HL-60 (cell line): ENCODE measurements at regions not wholly inside any gene's neighbourhood (a gene's known extent, or its start where the extent isn't known, plus 50 kb on each side); places are given as distances from the start of the nearest gene placed in this dataset.

ENCODE experiments used
- DNase-seq, 2 experiments: peaks; one replicate each; pipeline ENCODE4 v3.0.0-alpha.2; 2010 to 2020; ENCODE audit warnings: low read depth in 1 of 2, low spot score in 1 of 2
- H3K27ac ChIP-seq: fragments of 250-450 bp; sonication (Bioruptor Pico); replicated peaks from 2 replicates; pipeline ENCODE4 v1.5.1; 2020; ENCODE audit warnings: mild to moderate bottlenecking, moderate library complexity
- H3K27me3 ChIP-seq: fragments of 250-450 bp; sonication (Bioruptor Pico); 2 replicates; pipeline ENCODE4 v1.5.1; 2021; ENCODE audit warnings: mild to moderate bottlenecking, moderate library complexity; ENCODE audit not compliant: insufficient read depth, poor library complexity, severe bottlenecking
- H3K4me3 ChIP-seq: replicated peaks from 2 replicates; pipeline ENCODE4 v1.5.1; 2011; ENCODE audit warnings: mild to moderate bottlenecking, control low read depth, low read length; ENCODE audit not compliant: insufficient read depth
- GABPA ChIP-seq: IDR thresholded peaks from 2 replicates; pipeline ENCODE4 v1.6.1; 2012; ENCODE audit warnings: low read depth
- POLR2AphosphoS5 ChIP-seq: IDR thresholded peaks from 2 replicates; pipeline ENCODE4 v1.6.1; 2012; ENCODE audit warnings: low read depth
- SPI1 ChIP-seq: IDR thresholded peaks from 2 replicates; pipeline ENCODE4 v1.6.1; 2012; ENCODE audit warnings: low read depth, mild to moderate bottlenecking, borderline replicate concordance
- TF ChIP-seq, protein P1 (sequence below): IDR thresholded peaks from 2 replicates; pipeline ENCODE4 v1.6.1; 2012; ENCODE audit warnings: low read depth; ENCODE audit not compliant: insufficient replicate concordance
- TF ChIP-seq, protein P2 (sequence below): IDR thresholded peaks from one replicate; pipeline ENCODE4 v1.5.1; 2011; ENCODE audit warnings: low read length, control low read depth, inconsistent platforms; ENCODE audit not compliant: insufficient read depth

DNA sequence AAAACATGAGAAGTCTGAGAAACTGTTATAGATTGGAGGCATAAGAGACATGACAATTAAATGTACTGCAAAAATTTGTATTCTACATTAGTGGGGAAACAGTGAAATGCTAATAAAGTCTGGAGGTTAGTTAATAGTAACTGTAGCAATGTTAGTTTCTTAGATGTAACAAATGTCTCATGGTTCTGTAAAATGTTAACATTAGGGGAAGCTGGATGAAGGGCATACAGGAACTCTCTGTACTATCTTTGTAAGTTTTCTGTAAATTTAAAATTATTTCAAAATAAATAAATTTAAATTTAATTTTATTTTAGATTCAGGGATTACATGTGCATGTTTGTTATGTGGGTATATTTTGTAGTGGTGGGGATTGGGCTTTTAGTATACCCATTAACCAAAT is 70.0 kb upstream of the IRX6 start:
- TF ChIP-seq, protein P1, sequence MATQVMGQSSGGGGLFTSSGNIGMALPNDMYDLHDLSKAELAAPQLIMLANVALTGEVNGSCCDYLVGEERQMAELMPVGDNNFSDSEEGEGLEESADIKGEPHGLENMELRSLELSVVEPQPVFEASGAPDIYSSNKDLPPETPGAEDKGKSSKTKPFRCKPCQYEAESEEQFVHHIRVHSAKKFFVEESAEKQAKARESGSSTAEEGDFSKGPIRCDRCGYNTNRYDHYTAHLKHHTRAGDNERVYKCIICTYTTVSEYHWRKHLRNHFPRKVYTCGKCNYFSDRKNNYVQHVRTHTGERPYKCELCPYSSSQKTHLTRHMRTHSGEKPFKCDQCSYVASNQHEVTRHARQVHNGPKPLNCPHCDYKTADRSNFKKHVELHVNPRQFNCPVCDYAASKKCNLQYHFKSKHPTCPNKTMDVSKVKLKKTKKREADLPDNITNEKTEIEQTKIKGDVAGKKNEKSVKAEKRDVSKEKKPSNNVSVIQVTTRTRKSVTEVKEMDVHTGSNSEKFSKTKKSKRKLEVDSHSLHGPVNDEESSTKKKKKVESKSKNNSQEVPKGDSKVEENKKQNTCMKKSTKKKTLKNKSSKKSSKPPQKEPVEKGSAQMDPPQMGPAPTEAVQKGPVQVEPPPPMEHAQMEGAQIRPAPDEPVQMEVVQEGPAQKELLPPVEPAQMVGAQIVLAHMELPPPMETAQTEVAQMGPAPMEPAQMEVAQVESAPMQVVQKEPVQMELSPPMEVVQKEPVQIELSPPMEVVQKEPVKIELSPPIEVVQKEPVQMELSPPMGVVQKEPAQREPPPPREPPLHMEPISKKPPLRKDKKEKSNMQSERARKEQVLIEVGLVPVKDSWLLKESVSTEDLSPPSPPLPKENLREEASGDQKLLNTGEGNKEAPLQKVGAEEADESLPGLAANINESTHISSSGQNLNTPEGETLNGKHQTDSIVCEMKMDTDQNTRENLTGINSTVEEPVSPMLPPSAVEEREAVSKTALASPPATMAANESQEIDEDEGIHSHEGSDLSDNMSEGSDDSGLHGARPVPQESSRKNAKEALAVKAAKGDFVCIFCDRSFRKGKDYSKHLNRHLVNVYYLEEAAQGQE, result no peak
- no peak for TF ChIP-seq GABPA
- no peak for TF ChIP-seq POLR2AphosphoS5
- TF ChIP-seq, protein P2, sequence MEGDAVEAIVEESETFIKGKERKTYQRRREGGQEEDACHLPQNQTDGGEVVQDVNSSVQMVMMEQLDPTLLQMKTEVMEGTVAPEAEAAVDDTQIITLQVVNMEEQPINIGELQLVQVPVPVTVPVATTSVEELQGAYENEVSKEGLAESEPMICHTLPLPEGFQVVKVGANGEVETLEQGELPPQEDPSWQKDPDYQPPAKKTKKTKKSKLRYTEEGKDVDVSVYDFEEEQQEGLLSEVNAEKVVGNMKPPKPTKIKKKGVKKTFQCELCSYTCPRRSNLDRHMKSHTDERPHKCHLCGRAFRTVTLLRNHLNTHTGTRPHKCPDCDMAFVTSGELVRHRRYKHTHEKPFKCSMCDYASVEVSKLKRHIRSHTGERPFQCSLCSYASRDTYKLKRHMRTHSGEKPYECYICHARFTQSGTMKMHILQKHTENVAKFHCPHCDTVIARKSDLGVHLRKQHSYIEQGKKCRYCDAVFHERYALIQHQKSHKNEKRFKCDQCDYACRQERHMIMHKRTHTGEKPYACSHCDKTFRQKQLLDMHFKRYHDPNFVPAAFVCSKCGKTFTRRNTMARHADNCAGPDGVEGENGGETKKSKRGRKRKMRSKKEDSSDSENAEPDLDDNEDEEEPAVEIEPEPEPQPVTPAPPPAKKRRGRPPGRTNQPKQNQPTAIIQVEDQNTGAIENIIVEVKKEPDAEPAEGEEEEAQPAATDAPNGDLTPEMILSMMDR, result no peak
- no peak for DNase-seq
- Histone ChIP-seq H3K27ac (no peak overlapping the region), H3K27me3 (no peaks in the 10 kb centered on the region), H3K4me3 (no peak overlapping the region)

DNA sequence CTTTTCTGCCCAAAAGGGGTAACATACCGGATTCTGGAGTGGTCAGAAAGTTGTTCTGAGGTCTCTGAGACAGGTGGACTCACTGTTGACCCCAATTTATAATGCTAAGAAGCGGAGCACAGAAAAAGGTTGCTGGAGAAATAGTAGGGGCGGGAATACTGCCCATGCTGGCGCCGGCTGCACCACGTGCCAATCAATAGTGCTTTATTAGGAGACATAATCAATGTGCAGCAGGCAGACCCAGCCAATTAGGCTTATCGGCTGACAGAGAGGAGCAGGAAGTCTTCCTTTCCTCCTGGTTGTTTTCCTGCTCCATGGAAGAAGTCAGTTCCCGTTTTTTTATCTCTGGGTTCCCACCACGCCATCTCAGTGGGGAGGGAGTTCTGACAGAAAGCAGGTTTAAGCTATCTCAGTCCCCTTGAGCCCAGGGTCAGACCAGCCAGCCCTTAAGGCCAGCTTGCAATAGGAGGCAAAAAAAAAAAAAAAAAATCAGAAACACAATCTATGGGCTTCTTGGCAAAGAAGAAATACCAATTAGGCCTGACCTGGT is 68.2 kb upstream of the IRX6 start:
- DNase-seq, result no peak
- Histone ChIP-seq H3K4me3 (no peak overlapping the region), H3K27ac (no peak overlapping the region), H3K27me3 (no peaks in the 10 kb centered on the region)
- TF ChIP-seq, protein P1, result no peak
- no peak for TF ChIP-seq SPI1
- TF ChIP-seq, protein P2, result no peak
- TF ChIP-seq GABPA, result no peak
- no peak for TF ChIP-seq POLR2AphosphoS5

DNA sequence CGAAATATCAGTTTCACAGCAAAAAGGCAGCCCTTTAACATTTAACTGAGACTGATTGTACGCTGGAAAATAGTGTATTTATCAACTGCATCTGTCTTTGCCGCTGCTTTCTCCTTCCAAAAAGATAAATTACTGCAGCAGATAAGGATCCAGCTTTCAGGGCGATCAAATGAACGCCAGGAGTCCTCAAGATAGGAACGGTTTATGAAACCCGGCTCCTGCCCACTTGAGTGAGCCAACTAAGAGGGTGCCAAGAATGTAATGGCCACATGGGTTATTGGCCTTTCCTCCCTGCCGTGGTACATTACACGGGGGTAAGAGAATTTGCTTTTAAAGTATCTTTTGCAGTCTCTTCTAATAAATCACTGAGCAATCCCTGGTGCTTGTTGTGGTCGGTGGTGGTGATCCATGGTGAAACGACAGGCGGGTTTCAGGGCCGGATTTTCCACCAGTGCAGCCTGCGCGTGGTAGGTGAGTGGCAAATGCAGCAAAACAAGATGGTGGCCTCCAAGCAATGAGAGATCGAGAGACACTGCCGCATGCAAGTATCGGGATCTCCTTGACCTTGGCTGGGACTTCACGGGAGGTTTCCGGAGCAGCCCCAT is 67.5 kb upstream of the IRX6 start:
- no peak for DNase-seq
- no peak overlapping the region for H3K27ac ChIP-seq
- TF ChIP-seq POLR2AphosphoS5 (no peak), GABPA (no peak), SPI1 (no peak)
- TF ChIP-seq, protein P2, result no peak
- TF ChIP-seq, protein P1, result no peak

More for the DNA sequence above, 67.5 kb upstream of the IRX6 start:
- no peaks in the 10 kb centered on the region for H3K27me3 ChIP-seq
- H3K4me3 ChIP-seq, result no peak overlapping the region
